HepG2 (cell line): ENCODE measurements at regions not wholly inside any gene's neighbourhood (a gene's known extent, or its start where the extent isn't known, plus 50 kb on each side); places are given as distances from the start of the nearest gene placed in this dataset.

ENCODE experiments used
- ATAC-seq: fragments of 200-7000 bp; cut with Tn5 transposase; 3 replicates; pipeline ENCODE4 v1.9.1; 2020; ENCODE audit warnings: mild to moderate bottlenecking, moderate library complexity
- BruUV-seq: library from RNA; stranded (reverse); fragments of 400-500 nt; replicated peaks from 2 replicates; lab custom pipeline; 2021; lab: Mats Ljungman, UMichigan
- CTCF ChIA-PET: fragments of 300-600 bp; formaldehyde crosslinking; extraction: SDS; loops from one replicate; lab custom pipeline; 2021; ENCODE audit warnings: low total read pairs, inconsistent platforms, low intra/inter-chr PET ratio; lab: Yijun Ruan, JAX
- POLR2A ChIA-PET: fragments of 350-600 bp; sonication (Branson Sonifier 250); formaldehyde crosslinking; loops from one replicate; lab custom pipeline; 2020; ENCODE audit warnings: antibody characterized with exemption, inconsistent platforms; lab: Yijun Ruan, JAX
- DNase-seq: peaks from one replicate; pipeline ENCODE4 v3.0.0-alpha.2; 2015; ENCODE audit warnings: low spot score
- FAIRE-seq: peaks from 3 replicates; lab custom pipeline; 2011; peaks lifted over from hg19 to GRCh38; lab: Jason Lieb, UNC
- H2AFZ ChIP-seq: one replicate; pipeline ENCODE4 v1.6.1; 2011; ENCODE audit warnings: low read length, inconsistent platforms
- H3K27ac ChIP-seq: fragments of 300-600 bp; 3 replicates; pipeline ENCODE4 v1.8.0; 2011; ENCODE audit warnings: mixed run types, mild to moderate bottlenecking, mixed read lengths, low read length, inconsistent platforms; ENCODE audit not compliant: insufficient read depth; ENCODE audit errors: extremely low read length
- H3K27me3 ChIP-seq, 2 experiments: fragments of 200-600 bp in 1 of 2; 2 replicates in 1 of 2; 3 replicates in 1 of 2; pipeline versions ENCODE4 v1.6.0 to v1.8.0; 2011; ENCODE audit warnings: low read length in 2 of 2, mild to moderate bottlenecking in 2 of 2, moderate library complexity in 2 of 2, inconsistent platforms in 1 of 2; ENCODE audit not compliant: insufficient read depth in 2 of 2, control insufficient read depth in 1 of 2
- H3K36me3 ChIP-seq, 2 experiments: fragments of 200-600 bp in 1 of 2; replicated peaks in 1 of 2; 2 replicates in 1 of 2; 3 replicates in 1 of 2; pipeline versions ENCODE4 v1.5.1 to v1.8.0; 2011; ENCODE audit warnings: low read length in 2 of 2, inconsistent platforms in 1 of 2; ENCODE audit not compliant: insufficient read depth in 2 of 2, control insufficient read depth in 1 of 2
- H3K4me1 ChIP-seq: 2 replicates; pipeline ENCODE4 v1.5.1; 2012; ENCODE audit warnings: low read length, inconsistent platforms; ENCODE audit not compliant: insufficient read depth
- H3K4me2 ChIP-seq: 2 replicates; pipeline ENCODE4 v1.6.0; 2011; ENCODE audit warnings: low read depth, low read length, inconsistent platforms
- H3K4me3 ChIP-seq, 3 experiments: fragments of 200-600 bp in 1 of 3; sonication (generic), shearing (Covaris generic) in 1 of 3; replicated peaks in 1 of 3; 2 replicates each; pipeline ENCODE4 v1.5.1; 2011 to 2016; ENCODE audit warnings: low read length in 3 of 3, inconsistent platforms in 2 of 3, low read depth in 2 of 3, mild to moderate bottlenecking in 2 of 3, control low read depth in 1 of 3, mixed read lengths in 1 of 3; ENCODE audit not compliant: insufficient read depth in 1 of 3
- H3K79me2 ChIP-seq: one replicate; pipeline ENCODE4 v1.6.1; 2011; ENCODE audit warnings: low read length, inconsistent platforms; ENCODE audit not compliant: insufficient read depth
- H3K9ac ChIP-seq: 2 replicates; pipeline ENCODE4 v1.6.0; 2011; ENCODE audit warnings: mild to moderate bottlenecking, low read depth, low read length, inconsistent platforms; ENCODE audit not compliant: insufficient read depth
- H3K9me3 ChIP-seq: 2 replicates; pipeline ENCODE4 v1.5.1; 2012; ENCODE audit warnings: mild to moderate bottlenecking, low read length
- H4K20me1 ChIP-seq: 2 replicates; pipeline ENCODE4 v1.6.0; 2011; ENCODE audit warnings: inconsistent platforms, mild to moderate bottlenecking, low read length, moderate library complexity; ENCODE audit not compliant: insufficient read depth
- ARID4A ChIP-seq: sonication (generic); formaldehyde crosslinking; IDR thresholded peaks from 2 replicates; pipeline ENCODE4 v1.5.0; 2020; ENCODE audit warnings: mild to moderate bottlenecking, missing genetic modification reagents, borderline replicate concordance
- HNRNPH1 ChIP-seq: fragments of 200-400 bp; formaldehyde crosslinking; optimal IDR thresholded peaks from 2 replicates; pipeline ENCODE3; 2017; ENCODE audit warnings: mild to moderate bottlenecking, low read depth, low read length
- SKI ChIP-seq: fragments of 450-650 bp; IDR thresholded peaks from one replicate; pipeline ENCODE4 v1.6.1; 2018; ENCODE audit warnings: mild to moderate bottlenecking; ENCODE audit not compliant: partially characterized antibody
- ZMYM4 ChIP-seq: sonication (generic); formaldehyde crosslinking; IDR thresholded peaks from 2 replicates; pipeline ENCODE4 v1.8.1; 2023; ENCODE audit warnings: mild to moderate bottlenecking, missing genetic modification reagents
- ZNF326 ChIP-seq: sonication (generic); formaldehyde crosslinking; IDR thresholded peaks from 2 replicates; pipeline ENCODE4 v1.4.0; 2020; ENCODE audit warnings: missing genetic modification reagents, borderline replicate concordance
- ZNF44 ChIP-seq: sonication (generic); formaldehyde crosslinking; IDR thresholded peaks from 2 replicates; pipeline ENCODE4 v1.5.1; 2020; ENCODE audit warnings: mild to moderate bottlenecking, missing genetic modification reagents
- WGBS: methylation state at CpG from one replicate; pipeline ENCODE4 v1.1.6; 2017; ENCODE audit warnings: low lambda C conversion rate; 5-methylcytosine and 5-hydroxymethylcytosine counted together
- in situ Hi-C: cut with HindIII; loops from 2 replicates; pipeline ENCODE4 v1.10.0; 2017; ENCODE audit warnings: low pct_unique_long_range_greater_than_20kb; ENCODE audit not compliant: extremely low pct_ligation_motif_present
- intact Hi-C: fragments of 100-400 bp; cut with micrococcal nuclease; formaldehyde crosslinking; loops from one replicate; pipeline ENCODE4 v1.10.0; 2022; ENCODE audit not compliant: unreplicated experiment

- BruUV-seq, result no TSS peak
- Histone ChIP-seq H4K20me1 (no peaks in the 10 kb centered on the region), H3K9me3 (no peaks in the 10 kb centered on the region), H3K27me3 (no peaks in the 10 kb centered on the region), H3K36me3 (no peaks in the 10 kb centered on the region), H3K9ac (no peak overlapping the region), H3K4me2 (no peak overlapping the region), H3K4me1 (no peaks in the 10 kb centered on the region), H3K27ac (no peak overlapping the region), H3K79me2 (no peaks in the 10 kb centered on the region), H2AFZ (no peak overlapping the region), H3K4me3 (no peak overlapping the region)
- intact Hi-C loops, result no loop called here
- ChIA-PET CTCF (no interaction called here), POLR2A (no interaction called here)
- ATAC-seq (no peak), DNase-seq (no peak), FAIRE-seq (no peak)
- WGBS, result 0% methylated on average over 1 of the region's 1 CpG
- TF ChIP-seq ZNF44 (no peak), ZMYM4 (CRISPR knock-in tag) (no peak), SKI (no peak), ARID4A (CRISPR knock-in tag) (no peak), ZNF326 (CRISPR knock-in tag) (no peak), HNRNPH1 (no peak)
- in situ Hi-C loops, result loop anchor here (25.0 kb wide), 1 partner anchor 956 kb away; no protein-coding TSS in a partner anchor
These were observed 676.9 kb downstream of the ADCYAP1 start for GRCh38 chr18:1581581-1581980.
